Stimulated activated CD8-positive, alpha-beta memory T cell treated with anti-CD3 and anti-CD28 coated beads, Interleukin-7, amount 100 ng/mL, for 1 hour (primary cell): ENCODE measurements at regions not wholly inside any gene's neighbourhood (a gene's known extent, or its start where the extent isn't known, plus 50 kb on each side); places are given as distances from the start of the nearest gene placed in this dataset.
"Not testable (repeated sequence)": the region's sequence is repeated elsewhere in the genome, so short reads cannot be mapped to it uniquely, and the experiment has no call there.

Source experiments
- DNase-seq, 2 donors: peaks; one replicate each; pipeline ENCODE4 v3.0.0-alpha.2; 2020; ENCODE audit warnings: low read depth in 2 of 2

- DNase-seq = no peak
Observed at GRCh38 chr7:69429911-69430383, 168.3 kb upstream of the AUTS2 start.

DNA sequence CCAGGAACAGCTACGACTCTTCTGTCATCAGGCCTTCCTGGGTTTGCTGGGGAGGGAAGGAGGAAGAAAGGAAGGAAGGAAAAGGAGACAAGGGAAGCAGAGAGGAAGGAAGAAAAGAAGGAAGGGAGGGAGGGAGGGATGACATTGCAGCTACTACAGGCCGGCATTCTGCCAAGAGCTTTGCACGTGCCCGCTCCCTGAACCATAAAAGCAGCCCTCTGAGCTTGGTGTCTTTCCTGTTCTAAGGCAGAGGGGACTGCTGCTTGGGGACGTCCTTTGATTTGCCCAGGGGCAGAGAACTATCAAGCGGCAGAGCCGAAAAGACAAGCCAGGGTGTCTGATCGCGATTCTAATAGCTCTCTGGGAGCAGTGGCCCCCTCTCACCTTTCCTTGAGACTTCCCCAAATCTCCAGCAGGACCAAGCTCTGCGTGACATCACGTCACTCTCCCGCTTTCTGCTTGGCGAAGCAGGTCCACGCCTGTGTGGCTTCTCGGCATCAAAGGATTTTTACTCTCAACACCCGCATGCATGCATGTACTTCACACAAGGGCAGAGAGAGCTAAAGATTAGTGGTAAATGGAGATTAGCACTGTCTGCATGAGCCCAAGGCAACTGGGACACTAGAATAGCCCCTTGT, 167.8 kb upstream of the AUTS2 start:
- no peak for DNase-seq

GRCh38 chr7:69431626-69432025, 166.6 kb upstream of the AUTS2 start:
- DNase-seq = no peak

GRCh38 chr7:69432276-69432675, 166.0 kb upstream of the AUTS2 start:
- DNase-seq = not testable (repeated sequence)

DNA sequence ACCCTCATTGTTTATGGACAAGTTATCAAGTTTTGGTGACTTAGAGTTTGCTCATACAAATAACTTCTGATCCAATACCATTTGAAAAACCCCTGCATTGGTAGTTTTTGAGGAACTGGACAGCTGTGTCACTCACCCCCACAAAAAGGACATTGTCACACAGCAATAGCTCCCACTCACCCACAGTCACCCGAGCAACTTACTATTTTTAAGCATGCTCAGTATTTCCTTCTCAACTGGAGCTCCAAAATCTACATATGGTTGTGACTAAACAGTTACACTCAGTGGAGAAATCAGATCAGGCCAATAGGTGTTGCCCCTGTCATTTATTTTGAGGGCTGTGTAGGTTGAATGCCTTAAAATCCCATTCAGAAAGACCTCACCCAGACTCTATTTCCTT, 165.2 kb upstream of the AUTS2 start:
- DNase-seq = no peak

DNA sequence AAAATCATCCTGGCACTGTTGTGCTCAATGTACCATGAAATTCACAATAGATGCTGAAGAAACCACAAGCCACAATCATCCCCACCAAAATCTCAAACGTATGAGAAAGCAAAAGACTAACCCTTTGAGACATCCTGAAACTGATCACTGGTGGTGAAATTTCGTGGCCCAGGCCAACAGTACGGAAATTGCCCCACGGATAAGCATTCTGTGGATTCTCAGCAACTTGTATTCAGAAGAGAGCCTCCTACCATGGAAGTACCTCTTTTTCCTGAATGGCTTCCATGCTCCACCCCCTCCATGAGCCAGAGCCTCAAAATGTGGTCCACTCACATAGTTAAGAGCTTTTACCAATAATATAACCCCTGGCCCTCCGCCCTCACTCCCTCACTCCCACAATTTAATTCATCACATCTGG, 163.9 kb upstream of the AUTS2 start:
- DNase-seq = no peak

DNA sequence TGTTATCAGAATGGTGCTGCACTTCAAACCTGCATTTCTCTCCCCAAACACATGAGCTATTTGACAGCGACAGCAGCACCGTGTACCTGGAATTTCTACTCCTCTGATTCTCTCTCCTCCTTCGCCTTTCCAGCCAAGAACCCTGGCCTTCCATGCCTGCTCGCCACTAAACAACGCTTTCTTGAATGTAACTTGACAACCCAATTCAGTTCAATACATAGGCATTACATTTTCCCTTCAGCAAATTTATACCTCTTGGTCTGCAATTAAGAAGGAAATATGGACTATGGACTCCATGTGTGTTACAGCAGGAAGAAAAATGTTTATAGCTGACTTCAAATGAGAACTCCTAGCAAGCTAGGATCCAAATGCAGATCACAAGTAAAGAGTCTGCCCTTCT, 162.6 kb upstream of the AUTS2 start:
- DNase-seq = no peak

DNA sequence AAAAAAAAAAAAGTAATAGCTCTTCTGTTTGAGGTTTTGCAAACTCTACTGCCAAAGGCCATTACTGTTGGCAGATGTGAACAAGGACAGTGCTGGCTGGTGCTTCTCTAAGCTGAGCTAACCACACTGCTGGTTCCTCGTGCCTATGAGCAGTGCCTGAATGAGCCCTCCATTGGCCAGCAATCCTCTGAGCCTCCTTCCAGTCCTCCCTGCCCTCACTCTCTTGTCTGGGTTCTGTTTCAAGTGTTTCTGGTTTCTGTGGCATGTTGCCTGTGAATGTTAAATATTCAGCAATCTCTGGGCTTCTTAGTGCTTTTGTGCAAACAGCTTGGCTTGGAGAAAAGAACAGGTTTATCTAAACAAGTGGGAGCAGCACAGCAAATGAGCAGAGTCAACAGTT, 161.3 kb upstream of the AUTS2 start:
- DNase-seq = no peak

GRCh38 chr7:69438584-69439412, 159.5 kb upstream of the AUTS2 start:
- no peak for DNase-seq

DNA sequence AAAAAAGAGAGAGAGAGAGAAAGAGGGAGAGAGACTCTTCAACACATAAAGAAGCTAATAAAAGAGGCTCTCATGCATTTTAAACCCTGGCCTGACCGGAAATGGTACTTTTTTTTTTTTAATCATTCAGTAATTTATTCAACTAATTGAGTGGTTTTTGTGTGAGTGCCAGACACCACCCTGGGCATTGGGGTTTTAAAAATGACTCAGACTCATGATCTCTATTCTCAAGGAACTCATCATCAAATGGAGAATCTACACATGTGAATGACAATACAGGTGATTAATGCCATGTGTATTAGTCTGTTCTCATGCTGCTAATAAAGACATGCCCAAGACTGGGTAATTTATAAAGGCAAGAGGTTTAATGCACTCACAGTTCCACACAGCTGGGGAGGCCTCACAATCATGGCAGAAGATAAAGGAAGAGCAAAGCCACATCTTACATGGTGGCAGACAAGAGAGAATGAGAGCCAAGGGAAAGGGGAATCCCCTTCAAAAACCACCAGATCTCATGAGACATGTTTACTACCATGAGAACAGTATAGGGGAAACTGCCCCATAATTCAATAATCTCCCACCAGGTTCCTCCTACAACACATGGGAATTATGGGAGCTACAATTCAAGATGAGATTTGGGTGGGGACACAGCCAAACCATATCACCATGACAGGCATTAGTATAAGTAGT, 158.5 kb upstream of the AUTS2 start:
- DNase-seq = no peak

GRCh38 chr7:69440976-69441375, 157.3 kb upstream of the AUTS2 start:
- no peak for DNase-seq

GRCh38 chr7:69443136-69443535, 155.1 kb upstream of the AUTS2 start:
- DNase-seq = no peak

DNA sequence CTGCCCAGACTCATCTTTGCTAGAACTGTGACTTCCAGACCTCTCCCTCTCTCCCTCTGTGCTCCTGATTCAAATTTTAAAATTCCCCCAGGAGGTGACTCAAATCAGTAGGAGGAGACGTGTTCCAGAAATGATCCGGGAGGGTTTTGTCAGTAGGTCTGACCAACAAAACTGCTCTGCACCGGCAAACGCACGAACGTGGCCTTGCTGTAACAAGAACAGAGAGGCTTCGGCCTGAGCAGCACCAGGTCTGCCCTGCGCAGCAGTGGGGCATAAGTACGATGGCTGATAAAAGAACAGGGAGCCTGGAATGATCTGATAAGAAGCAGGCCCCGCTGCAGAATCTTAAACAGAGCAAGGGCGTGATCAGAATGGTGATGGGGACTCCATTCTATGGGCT, 152.7 kb upstream of the AUTS2 start:
- DNase-seq = no peak

DNA sequence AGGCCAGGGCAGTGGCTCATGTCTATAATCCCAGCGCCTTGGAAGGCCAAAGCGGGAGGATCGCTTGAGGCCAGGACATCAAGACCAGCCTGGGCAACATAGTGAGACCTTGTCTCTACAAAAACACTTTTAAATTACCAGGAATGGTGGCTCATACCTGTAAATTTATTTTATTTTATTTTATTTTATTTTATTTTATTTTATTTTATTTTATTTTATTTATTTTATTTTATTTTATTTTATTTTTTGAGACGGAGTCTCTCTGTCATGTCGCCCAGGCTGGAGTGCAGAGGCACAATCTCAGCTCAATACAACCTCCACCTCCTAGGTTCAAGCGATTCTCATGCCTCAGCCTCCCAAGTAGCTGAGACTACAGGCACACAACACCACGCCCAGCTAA, 152.1 kb upstream of the AUTS2 start:
- DNase-seq = not testable (repeated sequence)

GRCh38 chr7:69448071-69448470, 150.2 kb upstream of the AUTS2 start:
- no peak for DNase-seq

DNA sequence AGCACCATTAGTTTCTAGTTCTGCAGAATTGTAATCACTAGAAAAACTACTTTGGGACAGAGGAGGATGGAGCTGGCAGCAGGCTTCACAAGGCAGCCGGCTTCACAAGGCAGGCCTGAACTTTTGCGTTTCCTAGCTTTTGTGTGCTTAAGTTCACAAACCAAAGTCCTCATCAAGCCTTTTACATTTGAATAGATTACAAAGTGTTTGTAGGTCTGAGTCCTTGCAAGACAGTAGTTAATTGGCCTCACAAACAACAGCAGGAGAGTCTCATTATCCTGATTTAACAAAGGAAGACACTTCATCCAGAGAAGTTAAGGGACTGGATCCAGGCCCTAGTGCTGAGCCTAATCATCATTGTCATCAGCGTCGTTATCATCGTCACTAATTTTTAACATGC, 147.8 kb upstream of the AUTS2 start:
- no peak for DNase-seq

- DNase-seq = no peak
Observed at GRCh38 chr7:69451715-69452114, 146.6 kb upstream of the AUTS2 start.

- DNase-seq = no peak
Observed at GRCh38 chr7:69452797-69453196, 145.5 kb upstream of the AUTS2 start.

GRCh38 chr7:69457595-69458504, 140.4 kb upstream of the AUTS2 start:
- DNase-seq = no peak

- no peak for DNase-seq
Observed at GRCh38 chr7:69464035-69464434, 134.2 kb upstream of the AUTS2 start.

DNA sequence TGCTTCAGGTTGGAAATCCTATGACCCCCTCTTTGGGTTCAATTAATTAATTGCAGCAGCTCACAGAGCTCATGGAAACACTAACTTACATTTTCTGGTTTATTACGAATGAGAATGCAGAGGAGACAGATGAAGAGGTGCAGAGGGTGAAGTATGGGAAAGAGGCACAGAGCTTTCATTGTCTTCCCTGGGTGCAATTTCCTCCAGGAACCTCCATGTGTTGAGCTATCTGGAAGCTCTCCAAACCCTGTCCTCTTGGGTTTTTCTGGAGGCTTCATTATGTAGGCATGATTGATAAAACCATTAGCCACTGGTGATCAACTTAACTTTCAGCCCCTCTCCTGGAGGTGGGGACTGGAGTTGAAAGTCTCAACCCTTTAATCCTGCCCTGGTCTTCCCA, 133.0 kb upstream of the AUTS2 start:
- no peak for DNase-seq

- DNase-seq = no peak
Observed at GRCh38 chr7:69467826-69468225, 130.4 kb upstream of the AUTS2 start.
